ENCODE measurements at regions not wholly inside any gene's neighbourhood (a gene's known extent, or its start where the extent isn't known, plus 50 kb on each side); places are given as distances from the start of the nearest gene placed in this dataset.
"Not testable (repeated sequence)": the region's sequence is repeated elsewhere in the genome, so short reads cannot be mapped to it uniquely, and the experiment has no call there.

DNA sequence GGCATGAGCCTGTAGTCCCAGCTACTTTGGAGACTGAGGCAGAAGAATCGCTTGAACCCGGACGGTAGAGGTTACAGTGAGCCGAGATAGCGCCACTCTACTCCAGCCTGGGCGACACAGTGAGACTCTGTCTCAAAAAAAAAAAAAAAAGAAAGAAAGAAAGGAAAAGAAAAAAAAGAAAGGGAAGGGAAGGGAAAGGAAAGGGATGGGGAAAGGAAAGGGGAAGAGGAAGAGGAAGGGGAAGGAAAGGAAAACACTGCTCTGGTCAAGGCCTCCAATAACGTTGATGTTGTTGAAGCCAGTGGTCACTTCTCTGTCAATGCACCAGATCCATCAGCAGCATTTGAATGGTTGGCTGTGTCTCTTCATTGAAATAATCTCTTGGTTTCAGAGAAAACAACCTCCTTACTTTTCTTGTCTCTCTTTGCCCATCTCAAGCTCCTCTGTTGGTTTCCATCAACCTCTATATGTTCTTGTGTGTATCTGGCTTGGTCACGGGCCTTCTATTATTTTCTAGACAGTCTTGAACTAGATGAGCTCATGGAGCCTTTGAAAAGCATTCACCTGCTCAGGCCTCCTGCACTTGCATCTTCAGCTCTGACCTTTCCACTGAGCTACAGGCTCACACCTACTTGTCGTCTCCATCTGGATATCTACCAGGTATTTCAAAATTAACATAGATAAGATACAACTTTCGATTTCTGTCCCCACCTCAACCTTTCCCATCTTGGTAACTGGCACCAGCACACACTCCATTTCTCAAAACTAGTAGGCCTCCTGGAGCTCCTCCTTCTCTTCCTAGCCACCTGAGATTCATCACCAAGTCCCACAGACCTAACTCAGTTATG lies 69.4 kb upstream of the LAPTM4A start:
- no peak overlapping the region for H3K4me3 ChIP-seq (ENCODE audit: low read depth, low read length)
- TF ChIP-seq, protein P1, sequence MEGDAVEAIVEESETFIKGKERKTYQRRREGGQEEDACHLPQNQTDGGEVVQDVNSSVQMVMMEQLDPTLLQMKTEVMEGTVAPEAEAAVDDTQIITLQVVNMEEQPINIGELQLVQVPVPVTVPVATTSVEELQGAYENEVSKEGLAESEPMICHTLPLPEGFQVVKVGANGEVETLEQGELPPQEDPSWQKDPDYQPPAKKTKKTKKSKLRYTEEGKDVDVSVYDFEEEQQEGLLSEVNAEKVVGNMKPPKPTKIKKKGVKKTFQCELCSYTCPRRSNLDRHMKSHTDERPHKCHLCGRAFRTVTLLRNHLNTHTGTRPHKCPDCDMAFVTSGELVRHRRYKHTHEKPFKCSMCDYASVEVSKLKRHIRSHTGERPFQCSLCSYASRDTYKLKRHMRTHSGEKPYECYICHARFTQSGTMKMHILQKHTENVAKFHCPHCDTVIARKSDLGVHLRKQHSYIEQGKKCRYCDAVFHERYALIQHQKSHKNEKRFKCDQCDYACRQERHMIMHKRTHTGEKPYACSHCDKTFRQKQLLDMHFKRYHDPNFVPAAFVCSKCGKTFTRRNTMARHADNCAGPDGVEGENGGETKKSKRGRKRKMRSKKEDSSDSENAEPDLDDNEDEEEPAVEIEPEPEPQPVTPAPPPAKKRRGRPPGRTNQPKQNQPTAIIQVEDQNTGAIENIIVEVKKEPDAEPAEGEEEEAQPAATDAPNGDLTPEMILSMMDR (conservative IDR thresholded peaks at IDR 0.05; ENCODE audit: low read depth, low read length) = no peak
- DNase-seq (ENCODE audit: low read depth) = no peak

- no peak for DNase-seq (ENCODE audit: low read depth)
- TF ChIP-seq, protein P1 (conservative IDR thresholded peaks at IDR 0.05; ENCODE audit: low read depth, low read length) = no peak
- no peak overlapping the region for H3K4me3 ChIP-seq (ENCODE audit: low read depth, low read length)
Observed at GRCh38 chr2:20118051-20118450, 66.6 kb upstream of the LAPTM4A start.

DNA sequence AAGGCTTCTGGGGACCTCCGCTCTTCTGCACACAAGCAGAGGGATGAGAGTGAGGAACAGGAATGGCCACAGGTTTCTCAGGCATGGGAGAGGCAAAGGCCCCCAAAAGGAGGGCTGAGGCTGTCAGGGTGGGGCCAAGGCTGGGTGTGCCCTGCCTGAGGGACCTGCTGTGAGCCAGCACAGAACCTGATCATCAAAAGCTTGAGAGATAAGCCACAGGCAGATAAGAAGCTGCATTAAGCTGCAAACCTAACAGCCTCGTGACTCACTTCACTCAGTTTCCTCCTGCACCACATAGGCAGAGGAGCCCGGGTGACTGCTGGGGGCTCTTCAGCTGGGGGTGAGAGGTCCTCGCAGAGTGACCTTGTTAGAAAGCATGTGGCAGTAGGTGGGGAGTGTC lies 64.5 kb upstream of the LAPTM4A start:
- TF ChIP-seq, protein P1 (conservative IDR thresholded peaks at IDR 0.05; ENCODE audit: low read depth, low read length) = no peak
- no peak for DNase-seq (ENCODE audit: low read depth)
- no peak overlapping the region for H3K4me3 ChIP-seq (ENCODE audit: low read depth, low read length)

DNA sequence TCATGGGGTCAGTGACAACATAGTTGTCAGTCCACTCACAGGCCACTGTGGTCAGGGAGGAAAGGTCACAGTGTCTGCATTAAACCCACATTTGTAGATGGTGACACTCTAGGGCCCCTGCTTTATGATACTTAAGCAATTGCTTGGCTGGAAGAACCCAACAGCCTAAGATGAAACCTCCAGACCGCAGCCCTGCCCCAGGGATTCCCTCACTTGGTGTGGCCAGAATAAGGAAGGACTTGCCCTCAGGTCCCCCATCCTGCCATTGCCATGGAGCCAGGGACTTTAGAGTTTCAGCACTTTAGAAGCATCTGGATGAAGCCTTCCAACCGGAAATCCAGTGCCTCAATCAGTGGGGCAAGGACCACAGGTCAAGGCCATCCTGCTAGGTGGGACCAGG lies 63.9 kb upstream of the LAPTM4A start:
- H3K4me3 ChIP-seq (ENCODE audit: low read depth, low read length) = no peak overlapping the region
- DNase-seq (ENCODE audit: low read depth) = no peak
- TF ChIP-seq, protein P1 (conservative IDR thresholded peaks at IDR 0.05; ENCODE audit: low read depth, low read length) = no peak

DNA sequence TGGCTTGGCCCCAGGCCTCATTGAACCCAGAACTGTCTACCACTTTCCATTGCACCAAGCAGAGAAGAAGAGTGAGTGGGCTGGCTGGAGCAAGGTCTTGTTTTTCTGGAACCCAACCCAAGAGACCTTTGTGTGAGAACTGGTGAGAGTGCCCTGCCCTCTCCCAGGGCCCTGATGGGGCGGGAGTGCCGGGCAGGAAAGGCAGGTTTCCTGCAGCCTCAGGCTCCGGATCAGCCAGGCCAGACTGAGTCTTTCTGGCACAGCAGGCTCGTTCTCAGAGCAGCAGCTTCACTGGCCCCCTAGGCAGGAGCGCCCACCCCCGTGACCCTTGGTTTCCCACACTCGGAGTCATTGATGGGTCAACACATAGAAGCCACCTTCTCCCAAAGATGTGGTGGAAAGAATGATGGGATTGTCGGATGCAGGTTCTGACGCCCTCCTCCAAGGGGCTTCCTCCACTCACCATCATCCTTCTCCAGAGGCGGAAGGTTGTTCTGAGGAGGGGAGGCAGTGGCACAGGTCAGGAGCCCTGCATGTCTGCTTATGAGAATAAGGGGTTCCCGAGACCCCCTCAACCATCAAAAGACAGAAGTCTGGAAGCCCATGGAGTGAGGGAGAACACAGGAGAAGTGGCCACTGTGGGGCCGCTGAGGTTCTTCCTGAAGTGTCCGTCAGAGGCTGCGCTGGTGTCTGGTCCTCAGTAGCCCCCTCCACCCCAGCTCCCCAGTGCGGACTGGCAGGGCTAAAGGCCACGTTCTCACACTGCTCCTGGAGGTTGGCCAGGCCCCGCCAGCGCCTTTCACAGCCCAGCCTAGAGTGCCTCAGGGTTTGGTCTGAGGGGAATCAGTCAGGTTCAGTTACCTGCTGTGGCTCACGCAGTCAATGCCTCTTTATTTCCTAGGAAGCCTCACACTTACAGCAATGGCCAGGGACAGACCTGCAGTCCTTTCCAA lies 62.8 kb upstream of the LAPTM4A start:
- DNase-seq (ENCODE audit: low read depth) = no peak
- H3K4me3 ChIP-seq (ENCODE audit: low read depth, low read length) = no peak overlapping the region
- TF ChIP-seq, protein P1 (conservative IDR thresholded peaks at IDR 0.05; ENCODE audit: low read depth, low read length) = no peak

DNA sequence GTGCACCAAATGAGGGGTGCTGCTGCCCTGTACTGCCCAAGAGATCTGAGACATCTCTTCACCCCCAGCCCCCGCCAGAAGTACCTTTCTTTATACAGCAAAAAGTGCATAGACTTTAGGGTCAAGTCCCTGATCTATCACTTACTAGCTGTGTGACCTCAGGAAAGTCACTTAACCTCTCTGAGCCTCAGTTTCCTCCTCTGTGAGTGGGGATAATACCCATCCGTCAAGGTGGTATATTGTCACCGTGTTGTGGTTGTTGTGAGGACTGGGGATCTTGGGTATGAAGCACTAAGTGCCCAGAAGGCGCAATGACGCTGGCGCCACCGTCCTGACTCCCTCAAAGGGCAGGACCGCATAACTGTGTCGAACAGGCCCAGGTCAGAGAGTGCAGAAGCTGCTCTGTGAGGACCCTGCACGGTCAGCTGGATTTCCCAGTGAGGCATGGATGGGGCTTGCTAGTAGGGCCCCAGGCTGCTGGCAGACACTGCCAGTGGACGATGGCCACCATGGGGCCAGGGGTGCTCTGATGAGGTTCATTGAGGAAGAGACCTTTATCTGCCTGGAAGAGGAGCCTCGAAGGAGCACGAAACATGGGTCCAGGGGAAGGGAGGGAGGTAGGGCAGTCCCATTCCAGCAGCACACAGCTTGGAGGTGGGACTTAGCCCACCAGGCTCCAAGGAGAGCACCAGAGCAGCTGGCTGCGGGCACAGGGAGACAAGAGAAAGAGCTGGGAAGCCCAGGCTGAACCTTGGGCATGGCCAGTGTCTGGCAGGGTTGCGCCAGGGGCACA lies 61.8 kb upstream of the LAPTM4A start:
- H3K4me3 ChIP-seq (ENCODE audit: low read depth, low read length) = no peak overlapping the region
- TF ChIP-seq, protein P1 (conservative IDR thresholded peaks at IDR 0.05; ENCODE audit: low read depth, low read length) = no peak
- DNase-seq (ENCODE audit: low read depth) = no peak

GRCh38 chr2:20112361-20112760 lies 60.9 kb upstream of the LAPTM4A start:
- H3K4me3 ChIP-seq (ENCODE audit: low read depth, low read length); DNase-seq (ENCODE audit: low read depth): not testable (repeated sequence)

Measured in epithelial cell of proximal tubule (primary cell).